ENCODE measurements at regions not wholly inside any gene's neighbourhood (a gene's known extent, or its start where the extent isn't known, plus 50 kb on each side); places are given as distances from the start of the nearest gene placed in this dataset.

- H3K27ac ChIP-seq = no peak overlapping the region
- DNase-seq = no peak
- no peaks in the 10 kb centered on the region for H3K36me3 ChIP-seq
- TF ChIP-seq CTCF (IDR thresholded peaks at IDR 0.05) = no peak
- H3K9me3 ChIP-seq = no peaks in the 10 kb centered on the region
- H3K27me3 ChIP-seq = no peaks in the 10 kb centered on the region
- no peak overlapping the region for H3K4me3 ChIP-seq
- intact Hi-C loops (cut with DNase I) = no loop called here
- no peaks in the 10 kb centered on the region for H3K4me1 ChIP-seq
- no peak for ATAC-seq
These were observed 319.2 kb upstream of the MOCS1 start for GRCh38 chr6:40253420-40253819.

GRCh38 chr6:40252531-40253258, 318.4 kb upstream of the MOCS1 start:
- no peak for ATAC-seq
- Histone ChIP-seq H3K4me1 (no peaks in the 10 kb centered on the region), H3K9me3 (no peaks in the 10 kb centered on the region), H3K27ac (no peak overlapping the region), H3K36me3 (no peaks in the 10 kb centered on the region), H3K4me3 (no peak overlapping the region), H3K27me3 (no peaks in the 10 kb centered on the region)
- intact Hi-C loops (cut with DNase I) = no loop called here
- no peak for DNase-seq
- TF ChIP-seq CTCF (IDR thresholded peaks at IDR 0.05) = no peak

- Histone ChIP-seq H3K27me3 (no peaks in the 10 kb centered on the region), H3K36me3 (no peaks in the 10 kb centered on the region), H3K9me3 (no peaks in the 10 kb centered on the region), H3K27ac (no peak overlapping the region), H3K4me3 (no peak overlapping the region), H3K4me1 (no peaks in the 10 kb centered on the region)
- DNase-seq (no peak), ATAC-seq (peak; percentile 25)
- intact Hi-C loops (cut with DNase I) = no loop called here
- TF ChIP-seq CTCF (IDR thresholded peaks at IDR 0.05) = no peak
These were observed 317.5 kb upstream of the MOCS1 start for GRCh38 chr6:40251637-40252300.

GRCh38 chr6:40249935-40250334, 315.7 kb upstream of the MOCS1 start:
- intact Hi-C loops (cut with DNase I) = no loop called here
- TF ChIP-seq CTCF (IDR thresholded peaks at IDR 0.05) = no peak
- no peaks in the 10 kb centered on the region for H3K27me3 ChIP-seq
- H3K4me1 ChIP-seq = no peaks in the 10 kb centered on the region
- no peak overlapping the region for H3K27ac ChIP-seq
- ATAC-seq = no peak
- no peaks in the 10 kb centered on the region for H3K9me3 ChIP-seq
- no peaks in the 10 kb centered on the region for H3K36me3 ChIP-seq
- no peak overlapping the region for H3K4me3 ChIP-seq
- DNase-seq = no peak

- Histone ChIP-seq H3K9me3 (no peaks in the 10 kb centered on the region), H3K27ac (no peak overlapping the region), H3K4me3 (no peak overlapping the region), H3K27me3 (no peaks in the 10 kb centered on the region), H3K36me3 (no peaks in the 10 kb centered on the region), H3K4me1 (no peaks in the 10 kb centered on the region)
- no peak for TF ChIP-seq CTCF (IDR thresholded peaks at IDR 0.05)
- ATAC-seq (no peak), DNase-seq (no peak)
- intact Hi-C loops (cut with DNase I) = no loop called here
These were observed 313.4 kb upstream of the MOCS1 start for GRCh38 chr6:40247516-40248115.
